ENCODE measurements at regions not wholly inside any gene's neighbourhood (a gene's known extent, or its start where the extent isn't known, plus 50 kb on each side); places are given as distances from the start of the nearest gene placed in this dataset.
"Not testable (repeated sequence)": the region's sequence is repeated elsewhere in the genome, so short reads cannot be mapped to it uniquely, and the experiment has no call there.

DNA sequence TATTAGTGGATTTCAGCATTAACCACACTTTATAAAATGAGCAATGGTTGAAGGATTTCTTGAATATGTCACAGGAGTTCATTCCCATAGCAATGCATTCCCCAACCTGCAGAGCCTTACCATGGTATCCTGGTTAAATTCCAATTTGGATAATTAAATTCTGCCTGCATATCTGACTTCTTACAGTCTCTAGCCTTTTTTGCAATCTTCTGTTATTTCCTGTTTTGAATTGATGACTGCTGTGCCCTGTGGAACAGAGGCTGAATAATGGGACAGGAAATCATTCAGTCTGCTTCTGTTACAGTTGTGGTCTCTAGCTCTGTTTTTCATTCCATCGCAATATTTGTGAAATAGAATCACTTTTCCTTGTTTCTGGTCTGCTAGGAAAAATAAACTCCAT is 1823.9 kb downstream of the PLA2G4A start:
- peak; percentile 31 for DNase-seq (ENCODE audit: low read depth)
- TF ChIP-seq, protein P1, sequence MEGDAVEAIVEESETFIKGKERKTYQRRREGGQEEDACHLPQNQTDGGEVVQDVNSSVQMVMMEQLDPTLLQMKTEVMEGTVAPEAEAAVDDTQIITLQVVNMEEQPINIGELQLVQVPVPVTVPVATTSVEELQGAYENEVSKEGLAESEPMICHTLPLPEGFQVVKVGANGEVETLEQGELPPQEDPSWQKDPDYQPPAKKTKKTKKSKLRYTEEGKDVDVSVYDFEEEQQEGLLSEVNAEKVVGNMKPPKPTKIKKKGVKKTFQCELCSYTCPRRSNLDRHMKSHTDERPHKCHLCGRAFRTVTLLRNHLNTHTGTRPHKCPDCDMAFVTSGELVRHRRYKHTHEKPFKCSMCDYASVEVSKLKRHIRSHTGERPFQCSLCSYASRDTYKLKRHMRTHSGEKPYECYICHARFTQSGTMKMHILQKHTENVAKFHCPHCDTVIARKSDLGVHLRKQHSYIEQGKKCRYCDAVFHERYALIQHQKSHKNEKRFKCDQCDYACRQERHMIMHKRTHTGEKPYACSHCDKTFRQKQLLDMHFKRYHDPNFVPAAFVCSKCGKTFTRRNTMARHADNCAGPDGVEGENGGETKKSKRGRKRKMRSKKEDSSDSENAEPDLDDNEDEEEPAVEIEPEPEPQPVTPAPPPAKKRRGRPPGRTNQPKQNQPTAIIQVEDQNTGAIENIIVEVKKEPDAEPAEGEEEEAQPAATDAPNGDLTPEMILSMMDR (conservative IDR thresholded peaks at IDR 0.05; ENCODE audit: low read depth, low read length) = no peak

DNA sequence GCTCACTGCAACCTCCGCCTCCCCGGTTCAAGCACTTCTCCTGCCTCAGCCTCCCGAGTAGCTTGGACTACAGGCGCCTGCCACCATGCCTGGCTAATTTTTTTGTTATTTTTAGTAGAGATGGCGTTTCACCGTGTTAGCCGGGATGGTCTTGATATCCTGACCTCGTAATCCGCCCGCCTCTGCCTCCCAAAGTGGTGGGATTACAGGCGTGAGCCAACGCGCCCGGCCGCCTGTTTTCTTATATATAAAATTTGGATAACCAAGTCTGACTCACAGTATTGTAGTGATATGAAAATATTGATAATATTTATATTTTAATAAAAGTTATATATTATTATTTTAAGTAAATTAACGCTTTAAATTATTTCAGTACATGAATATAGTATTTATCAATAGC is 1821.7 kb downstream of the BRINP3 start:
- not testable (repeated sequence) for DNase-seq (ENCODE audit: low read depth)

More for the DNA sequence above, 1823.9 kb downstream of the PLA2G4A start:
- H3K4me3 ChIP-seq (ENCODE audit: low read length) = no peak overlapping the region

DNA sequence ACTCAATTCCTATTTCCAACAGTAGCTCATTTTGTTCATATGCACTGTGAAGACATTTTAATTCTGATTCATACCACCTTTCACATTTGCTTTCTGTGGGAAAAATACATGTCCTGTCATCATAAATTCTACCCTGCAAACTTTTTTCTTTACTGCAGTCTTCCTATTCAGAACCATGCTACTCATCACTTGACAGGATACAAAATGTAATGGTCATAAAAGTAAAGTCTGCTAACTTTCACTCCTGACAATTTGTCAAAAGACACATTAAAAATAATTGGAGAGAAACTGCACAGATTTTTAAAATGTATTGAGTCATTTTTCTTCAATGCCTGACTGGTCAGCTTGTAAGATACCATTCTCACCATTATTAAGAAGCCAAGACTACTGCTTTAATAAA is 1817.1 kb downstream of the BRINP3 start:
- TF ChIP-seq, protein P1 (conservative IDR thresholded peaks at IDR 0.05; ENCODE audit: low read depth, low read length) = no peak
- no peak overlapping the region for H3K4me3 ChIP-seq (ENCODE audit: low read length)
- DNase-seq (ENCODE audit: low read depth) = no peak

More for the DNA sequence above, 1821.7 kb downstream of the BRINP3 start:
- not testable (repeated sequence) for H3K4me3 ChIP-seq (ENCODE audit: low read length)

DNA sequence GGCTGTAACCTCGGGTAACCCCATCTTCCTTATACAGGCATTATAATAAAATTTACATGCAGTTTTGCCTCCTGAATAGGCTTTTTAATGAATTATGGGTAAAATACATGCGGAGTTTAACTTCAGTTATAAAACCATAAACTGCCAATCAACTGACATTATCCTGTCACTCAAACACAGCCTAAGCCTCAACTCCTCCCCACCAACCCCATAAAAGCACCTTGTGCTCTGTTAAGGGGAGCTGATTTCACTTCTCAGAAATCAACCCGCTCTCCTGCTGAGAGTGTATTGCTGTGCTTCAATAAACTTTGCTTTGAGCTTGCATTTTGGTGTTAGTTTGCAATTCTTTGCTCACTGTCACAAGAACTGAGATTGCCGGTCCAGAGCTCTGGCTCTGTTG is 1812.2 kb downstream of the BRINP3 start:
- no peak overlapping the region for H3K4me3 ChIP-seq (ENCODE audit: low read length)
- TF ChIP-seq, protein P1 (conservative IDR thresholded peaks at IDR 0.05; ENCODE audit: low read depth, low read length) = no peak
- DNase-seq (ENCODE audit: low read depth) = no peak

DNA sequence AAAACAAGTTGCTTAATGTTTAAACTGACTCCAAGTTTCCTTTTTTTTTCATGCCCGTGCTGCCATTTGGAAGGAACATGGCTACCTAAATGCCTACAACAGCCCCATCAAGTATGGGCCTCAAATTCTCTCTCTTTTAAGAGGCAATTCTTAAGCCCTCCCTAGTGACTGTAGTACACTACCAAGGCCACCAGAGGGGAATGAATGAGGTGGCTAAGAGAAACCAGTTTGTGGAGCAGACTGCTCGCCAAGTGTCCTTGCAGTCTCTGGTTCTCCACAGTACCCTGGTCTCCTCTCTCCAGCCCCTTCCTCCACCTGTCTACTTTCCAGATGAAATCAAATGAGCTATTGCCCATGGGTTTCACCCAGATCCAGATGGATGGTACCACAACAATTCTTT is 1809.6 kb downstream of the BRINP3 start:
- no peak overlapping the region for H3K4me3 ChIP-seq (ENCODE audit: low read length)
- DNase-seq (ENCODE audit: low read depth) = no peak
- TF ChIP-seq, protein P1 (conservative IDR thresholded peaks at IDR 0.05; ENCODE audit: low read depth, low read length) = peak; percentile 23

DNA sequence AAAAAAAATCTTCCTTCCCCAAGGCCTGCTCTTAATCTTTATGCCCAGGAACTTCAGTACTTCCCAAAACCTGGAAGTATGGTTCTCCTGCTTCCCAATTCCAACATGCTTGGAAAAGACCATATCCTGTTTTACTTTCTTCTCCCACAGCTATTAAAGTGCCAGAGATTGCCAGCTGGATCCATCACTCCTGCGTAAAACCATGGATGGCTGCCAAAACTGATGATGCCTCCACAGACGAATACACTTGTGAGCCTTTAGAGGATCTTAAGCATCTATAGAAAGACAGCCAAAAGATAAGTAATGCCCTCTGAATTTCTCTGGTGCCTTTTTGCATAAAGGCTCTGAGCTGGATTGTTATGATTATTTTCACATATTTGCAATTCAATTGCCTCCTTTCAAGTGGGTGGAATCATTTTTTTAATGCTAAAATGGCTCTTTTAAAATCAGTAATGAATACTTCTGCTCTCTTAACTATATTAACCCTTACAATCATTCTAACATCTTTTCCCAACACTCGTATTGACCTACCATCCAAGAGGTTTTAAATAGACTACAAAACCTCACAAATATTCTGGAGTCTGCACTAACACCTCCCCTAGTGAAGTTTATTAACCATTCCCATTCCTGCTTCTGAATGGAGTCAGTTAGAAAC is 1807.8 kb downstream of the BRINP3 start:
- TF ChIP-seq, protein P1 (conservative IDR thresholded peaks at IDR 0.05; ENCODE audit: low read depth, low read length) = no peak
- no peak overlapping the region for H3K4me3 ChIP-seq (ENCODE audit: low read length)
- DNase-seq (ENCODE audit: low read depth) = peak; percentile 36

DNA sequence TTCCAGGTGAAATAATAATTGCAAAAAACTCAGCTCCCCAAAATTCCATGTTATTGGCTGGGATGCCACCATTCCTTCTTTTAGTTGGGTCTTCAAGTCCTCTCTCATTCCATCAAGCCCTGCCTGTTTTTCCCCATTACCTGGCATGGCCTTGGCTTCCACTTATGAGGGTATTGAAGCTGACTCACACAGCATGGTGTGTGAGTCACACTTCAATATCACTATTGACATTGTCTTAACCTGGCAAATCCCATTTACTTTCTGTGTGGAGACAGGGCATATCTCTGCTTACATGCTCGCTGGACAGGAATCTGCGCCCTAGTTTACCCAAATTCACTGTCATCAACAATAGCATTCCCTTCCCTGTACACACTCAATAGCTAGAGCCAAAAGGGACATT is 1806.8 kb downstream of the BRINP3 start:
- H3K4me3 ChIP-seq (ENCODE audit: low read length) = no peak overlapping the region
- peak; percentile 29 for DNase-seq (ENCODE audit: low read depth)
- TF ChIP-seq, protein P1 (conservative IDR thresholded peaks at IDR 0.05; ENCODE audit: low read depth, low read length) = no peak

All from retinal pigment epithelial cell (primary cell).